Peyer's patch (tissue), 4 donors: ENCODE measurements at regions not wholly inside any gene's neighbourhood (a gene's known extent, or its start where the extent isn't known, plus 50 kb on each side); places are given as distances from the start of the nearest gene placed in this dataset.

ENCODE experiments used
- DNase-seq, 3 donors: peaks; one replicate each; pipeline ENCODE4 v3.0.0-alpha.2; 2017 to 2019
- H3K27ac ChIP-seq, 4 donors: fragments of 200-600 bp; sonication (generic); one replicate each; pipeline ENCODE4 v1.5.1; 2016 to 2019
- H3K27me3 ChIP-seq, 2 donors: fragments of 200-600 bp; sonication (generic); one replicate each; pipeline ENCODE4 v1.5.1; 2019
- H3K36me3 ChIP-seq, 3 donors: fragments of 200-600 bp; sonication (generic); one replicate each; pipeline ENCODE4 v1.5.1; 2016 to 2019
- H3K4me1 ChIP-seq, 4 donors: fragments of 200-600 bp; sonication (generic); one replicate each; pipeline ENCODE4 v1.5.1; 2016 to 2019
- H3K4me3 ChIP-seq, 4 donors: fragments of 200-600 bp; sonication (generic); 1 replicate in 3 of 4; 2 replicates in 1 of 4; pipeline ENCODE4 v1.5.1; 2016 to 2019; ENCODE audit warnings: mild to moderate bottlenecking in 1 of 4
- H3K9me3 ChIP-seq, 4 donors: fragments of 200-600 bp; sonication (generic); one replicate each; pipeline ENCODE4 v1.5.1; 2016 to 2019; ENCODE audit warnings: mild to moderate bottlenecking in 1 of 4
- POLR2A ChIP-seq, 2 donors: fragments of 450-650 bp; IDR thresholded peaks; one replicate each; pipeline ENCODE4 v1.5.1; 2017; ENCODE audit warnings: antibody characterized with exemption in 2 of 2, mild to moderate bottlenecking in 2 of 2, moderate library complexity in 2 of 2
- TF ChIP-seq, protein P1 (sequence below), 6 experiments: fragments of 450-650 bp in 4 of 6; fragments of 200-600 bp in 2 of 6; sonication (generic) in 1 of 6; IDR thresholded peaks; one replicate each; pipeline ENCODE4 v1.5.1; 2017 to 2019; ENCODE audit warnings: antibody characterized with exemption in 6 of 6, mild to moderate bottlenecking in 3 of 6, moderate library complexity in 1 of 6

DNA sequence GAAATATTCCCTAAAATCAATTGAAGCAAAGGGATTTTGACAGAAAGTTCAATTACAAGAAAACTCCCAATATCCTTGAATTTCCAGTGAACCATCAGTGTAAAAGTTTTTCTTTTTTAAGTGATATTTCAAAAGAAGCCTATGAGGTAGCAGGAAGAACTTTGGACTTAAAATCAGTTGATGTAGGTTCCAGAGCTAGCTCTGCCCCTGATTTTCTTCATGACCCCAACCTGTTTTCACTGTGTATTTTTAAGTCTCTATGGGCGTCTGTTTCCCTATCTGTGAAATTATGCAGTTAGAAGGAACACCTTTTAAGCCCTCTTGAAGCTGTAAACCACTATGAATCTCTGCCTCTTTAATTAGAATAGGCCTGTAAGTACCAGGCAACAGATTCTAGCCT, 66.2 kb upstream of the SLC1A1 start:
- Histone ChIP-seq H3K36me3 (no peaks in the 10 kb centered on the region), H3K27me3 (no peaks in the 10 kb centered on the region), H3K27ac (no peak overlapping the region), H3K4me3 (no peak overlapping the region), H3K9me3 (no peaks in the 10 kb centered on the region), H3K4me1 (peaks cover 0 to 25% (median 0%) of the 10 kb centered on the region in 4 donors)
- DNase-seq: no peak
- TF ChIP-seq, protein P1, sequence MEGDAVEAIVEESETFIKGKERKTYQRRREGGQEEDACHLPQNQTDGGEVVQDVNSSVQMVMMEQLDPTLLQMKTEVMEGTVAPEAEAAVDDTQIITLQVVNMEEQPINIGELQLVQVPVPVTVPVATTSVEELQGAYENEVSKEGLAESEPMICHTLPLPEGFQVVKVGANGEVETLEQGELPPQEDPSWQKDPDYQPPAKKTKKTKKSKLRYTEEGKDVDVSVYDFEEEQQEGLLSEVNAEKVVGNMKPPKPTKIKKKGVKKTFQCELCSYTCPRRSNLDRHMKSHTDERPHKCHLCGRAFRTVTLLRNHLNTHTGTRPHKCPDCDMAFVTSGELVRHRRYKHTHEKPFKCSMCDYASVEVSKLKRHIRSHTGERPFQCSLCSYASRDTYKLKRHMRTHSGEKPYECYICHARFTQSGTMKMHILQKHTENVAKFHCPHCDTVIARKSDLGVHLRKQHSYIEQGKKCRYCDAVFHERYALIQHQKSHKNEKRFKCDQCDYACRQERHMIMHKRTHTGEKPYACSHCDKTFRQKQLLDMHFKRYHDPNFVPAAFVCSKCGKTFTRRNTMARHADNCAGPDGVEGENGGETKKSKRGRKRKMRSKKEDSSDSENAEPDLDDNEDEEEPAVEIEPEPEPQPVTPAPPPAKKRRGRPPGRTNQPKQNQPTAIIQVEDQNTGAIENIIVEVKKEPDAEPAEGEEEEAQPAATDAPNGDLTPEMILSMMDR (IDR thresholded peaks at IDR 0.05): no peak
- TF ChIP-seq POLR2A (IDR thresholded peaks at IDR 0.05): no peak

DNA sequence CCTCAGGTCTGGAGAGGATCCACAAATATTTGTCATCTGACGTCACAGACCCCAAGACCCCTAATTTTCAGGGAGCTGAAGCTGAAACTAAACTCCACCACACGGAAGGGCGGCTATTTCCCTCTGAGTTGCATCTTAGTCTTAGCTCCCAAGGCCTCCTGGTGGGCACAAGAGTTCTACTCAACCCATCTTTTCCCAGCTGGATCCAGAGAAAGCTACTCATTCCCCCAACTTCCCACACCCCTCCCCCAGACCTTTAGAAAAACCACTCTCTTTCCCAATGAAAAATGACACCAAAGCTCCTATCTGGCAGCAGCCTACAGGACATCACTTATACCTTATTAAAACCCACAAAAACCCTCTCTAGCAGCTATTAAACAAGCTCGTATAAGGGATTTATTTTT, 67.1 kb upstream of the SLC1A1 start:
- peaks cover 0 to 25% (median 0%) of the 10 kb centered on the region in 4 donors for H3K4me1 ChIP-seq
- H3K36me3 ChIP-seq: no peaks in the 10 kb centered on the region
- no peak for DNase-seq
- TF ChIP-seq, protein P1 (IDR thresholded peaks at IDR 0.05): no peak
- no peak overlapping the region for H3K27ac ChIP-seq
- no peaks in the 10 kb centered on the region for H3K9me3 ChIP-seq
- H3K4me3 ChIP-seq: no peak overlapping the region
- no peaks in the 10 kb centered on the region for H3K27me3 ChIP-seq

DNA sequence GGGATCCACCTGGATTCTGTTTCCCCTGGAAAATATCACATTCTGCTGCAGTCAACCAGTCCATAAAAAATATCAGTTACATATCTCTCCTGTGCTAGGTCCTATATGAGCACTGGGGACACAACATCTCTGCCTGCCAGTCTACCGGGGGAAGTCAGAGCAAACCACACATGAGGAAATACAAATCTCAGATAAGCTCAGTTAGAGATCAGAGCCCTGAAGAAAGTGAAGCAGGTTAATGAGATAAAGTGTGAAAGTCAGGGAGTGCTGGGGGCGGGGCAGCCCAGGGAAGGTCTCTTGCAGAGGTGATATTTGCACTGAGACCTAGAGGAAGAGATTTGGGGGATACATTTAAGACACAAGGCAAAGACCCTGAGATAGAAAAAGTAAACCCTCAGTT, 67.8 kb upstream of the SLC1A1 start:
- peak overlapping the region in 1 of 4 donors; percentile 20 for H3K27ac ChIP-seq
- no peak overlapping the region for H3K4me3 ChIP-seq
- H3K27me3 ChIP-seq: no peaks in the 10 kb centered on the region
- no peak for TF ChIP-seq POLR2A (IDR thresholded peaks at IDR 0.05)
- TF ChIP-seq, protein P1 (IDR thresholded peaks at IDR 0.05): no peak
- no peaks in the 10 kb centered on the region for H3K36me3 ChIP-seq
- peak in 1 of 3 donors; percentile 53 for DNase-seq
- H3K4me1 ChIP-seq: peaks cover 0 to 25% (median 0%) of the 10 kb centered on the region in 4 donors
- H3K9me3 ChIP-seq: no peaks in the 10 kb centered on the region

DNA sequence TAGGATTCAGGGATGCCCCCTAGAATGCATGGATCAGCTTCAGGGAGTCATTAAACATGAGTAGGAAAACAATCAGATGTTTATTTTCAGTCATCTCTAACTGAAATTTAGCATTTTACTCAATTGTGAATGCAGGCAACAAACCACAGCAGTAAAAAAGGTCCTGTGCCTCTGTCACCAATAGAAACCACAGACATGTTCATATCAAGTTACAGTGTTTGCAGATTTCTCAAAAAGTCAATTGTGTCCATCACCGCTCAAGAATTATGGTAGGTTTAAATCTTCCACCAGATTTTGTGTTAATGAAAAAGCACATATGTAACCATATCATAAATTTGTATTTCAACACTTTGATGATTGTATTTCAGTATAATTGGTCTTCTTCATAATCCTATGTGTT, 68.4 kb upstream of the SLC1A1 start:
- H3K36me3 ChIP-seq: no peaks in the 10 kb centered on the region
- H3K9me3 ChIP-seq: no peaks in the 10 kb centered on the region
- H3K27me3 ChIP-seq: no peaks in the 10 kb centered on the region
- peaks cover 0 to 25% (median 0%) of the 10 kb centered on the region in 4 donors for H3K4me1 ChIP-seq
- H3K4me3 ChIP-seq: no peak overlapping the region
- no peak for TF ChIP-seq POLR2A (IDR thresholded peaks at IDR 0.05)
- TF ChIP-seq, protein P1 (IDR thresholded peaks at IDR 0.05): no peak
- no peak for DNase-seq
- H3K27ac ChIP-seq: no peak overlapping the region

DNA sequence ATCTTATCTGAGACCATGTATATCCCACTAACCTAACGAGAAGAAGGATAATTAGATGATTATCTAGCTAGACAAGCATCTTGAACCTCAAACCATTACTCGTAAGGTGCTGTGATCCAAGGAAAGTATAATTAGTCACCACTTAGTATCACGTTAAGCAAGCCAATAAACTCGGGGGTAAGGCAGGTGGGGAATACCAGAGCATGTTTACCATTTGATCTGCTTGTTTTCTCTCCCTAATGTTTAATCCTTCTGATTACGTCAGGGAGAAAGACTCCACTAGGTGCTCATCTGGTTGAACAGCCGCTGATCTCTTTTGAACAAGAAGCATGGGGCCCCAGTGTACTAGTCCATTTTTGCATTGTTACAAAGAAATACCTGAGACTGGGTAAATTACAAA, 69.9 kb upstream of the SLC1A1 start:
- Histone ChIP-seq H3K4me1 (peaks cover 0 to 14% (median 0%) of the 10 kb centered on the region in 4 donors), H3K9me3 (no peaks in the 10 kb centered on the region), H3K36me3 (no peaks in the 10 kb centered on the region), H3K4me3 (no peak overlapping the region), H3K27me3 (no peaks in the 10 kb centered on the region), H3K27ac (no peak overlapping the region)
- DNase-seq: no peak
- no peak for TF ChIP-seq POLR2A (IDR thresholded peaks at IDR 0.05)

DNA sequence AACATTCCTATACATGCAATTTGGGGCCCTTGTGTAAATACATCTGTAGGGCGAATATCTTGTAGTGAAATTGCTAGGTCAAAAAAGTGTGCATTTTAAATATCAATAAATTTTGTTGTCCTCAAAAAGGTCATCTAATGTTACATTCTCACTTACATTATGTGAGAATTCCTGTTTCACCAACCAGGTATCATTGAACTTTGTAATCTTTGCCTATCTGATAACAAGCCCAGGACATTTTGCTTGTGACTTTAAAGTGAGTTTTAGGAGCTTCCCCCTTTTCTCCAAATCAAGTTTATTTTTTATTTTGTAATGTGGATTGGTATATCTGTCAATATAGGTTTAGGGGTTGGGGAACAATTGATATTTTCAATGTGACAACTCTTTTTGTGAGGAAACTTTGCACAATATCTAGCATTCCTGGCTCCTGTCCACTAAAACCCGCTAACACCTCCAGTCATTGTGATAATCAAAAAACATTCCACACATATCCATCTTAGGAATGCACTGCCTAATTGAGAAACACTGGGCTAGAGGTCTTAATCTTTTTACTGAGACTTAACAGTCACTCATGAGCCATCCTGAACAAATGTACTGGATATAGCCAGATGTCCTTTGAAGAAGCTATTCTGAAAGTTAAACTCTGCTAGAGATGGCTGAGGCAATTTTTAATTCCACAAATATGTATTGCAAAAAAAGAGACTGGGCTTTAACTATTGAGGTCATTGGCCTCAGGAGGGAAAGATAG, 72.5 kb upstream of the SLC1A1 start:
- Histone ChIP-seq H3K27ac (no peak overlapping the region), H3K4me1 (peaks cover 0 to 7% (median 0%) of the 10 kb centered on the region in 4 donors), H3K36me3 (no peaks in the 10 kb centered on the region), H3K9me3 (no peaks in the 10 kb centered on the region), H3K27me3 (no peaks in the 10 kb centered on the region), H3K4me3 (no peak overlapping the region)
- no peak for TF ChIP-seq POLR2A (IDR thresholded peaks at IDR 0.05)
- TF ChIP-seq, protein P1 (IDR thresholded peaks at IDR 0.05): no peak
- no peak for DNase-seq
